Left lung (tissue), 4 donors: ENCODE measurements at regions not wholly inside any gene's neighbourhood (a gene's known extent, or its start where the extent isn't known, plus 50 kb on each side); places are given as distances from the start of the nearest gene placed in this dataset.

Experiments used
- ATAC-seq: fragments of 200-7000 bp; cut with Tn5 transposase; one replicate; pipeline ENCODE4 v1.9.1; 2020; ENCODE audit warnings: moderate library complexity
- DNase-seq, 4 donors: peaks; one replicate each; pipeline ENCODE4 v3.0.0-alpha.2; 2013 to 2020
- H3K27ac ChIP-seq, 2 donors: fragments of 200-600 bp; sonication (generic) in 1 of 2; one replicate each; pipeline versions ENCODE4 v1.5.0 to v1.8.0; 2020 to 2021
- H3K27me3 ChIP-seq, 2 donors: fragments of 200-600 bp; sonication (generic) in 1 of 2; one replicate each; pipeline versions ENCODE4 v1.5.0 to v1.8.0; 2020 to 2021
- H3K36me3 ChIP-seq, 2 donors: fragments of 200-600 bp; sonication (generic) in 1 of 2; one replicate each; pipeline versions ENCODE4 v1.5.0 to v1.8.0; 2020 to 2021
- H3K4me1 ChIP-seq, 2 donors: fragments of 200-600 bp; one replicate each; pipeline ENCODE4 v1.8.0; 2021
- H3K4me3 ChIP-seq, 2 donors: fragments of 200-600 bp; sonication (generic) in 1 of 2; one replicate each; pipeline versions ENCODE4 v1.5.0 to v1.8.0; 2020 to 2021; ENCODE audit warnings: mild to moderate bottlenecking in 1 of 2
- H3K9me3 ChIP-seq, 2 donors: fragments of 200-600 bp; sonication (generic) in 1 of 2; one replicate each; pipeline versions ENCODE4 v1.5.0 to v1.8.0; 2020 to 2021
- CTCF ChIP-seq, 2 donors: fragments of 200-600 bp; sonication (generic) in 1 of 2; IDR thresholded peaks; one replicate each; pipeline versions ENCODE4 v1.5.0 to v1.8.0; 2021; ENCODE audit warnings: antibody characterized with exemption in 2 of 2
- intact Hi-C, 2 donors: fragments of 100-400 bp; cut with DNase I; formaldehyde crosslinking; loops; one replicate each; pipeline versions ENCODE4 v1.11.2 to v1.14.2; 2022
- donor health status: DM: no; HTN: yes; CAD: no.
- donor health status: DM: no; HTN: no; CAD: no.

- intact Hi-C loops = no loop called here
- peaks cover 4 to 19% of the 10 kb centered on the region in 2 donors for H3K9me3 ChIP-seq
- no peak overlapping the region for H3K4me3 ChIP-seq
- DNase-seq (peak in 1 of 4 donors; percentile 54), ATAC-seq (no peak)
- no peaks in the 10 kb centered on the region for H3K4me1 ChIP-seq
- no peak overlapping the region for H3K27ac ChIP-seq
- no peak for TF ChIP-seq CTCF (IDR thresholded peaks at IDR 0.05)
- no peaks in the 10 kb centered on the region for H3K27me3 ChIP-seq
- H3K36me3 ChIP-seq = no peaks in the 10 kb centered on the region
These were observed 104.6 kb upstream of the SRD5A3 start for GRCh38 chr4:55241461-55241860.

- Histone ChIP-seq H3K4me3 (no peak overlapping the region), H3K27ac (no peak overlapping the region), H3K9me3 (peaks cover 4 to 18% of the 10 kb centered on the region in 2 donors), H3K4me1 (no peaks in the 10 kb centered on the region), H3K36me3 (no peaks in the 10 kb centered on the region), H3K27me3 (no peaks in the 10 kb centered on the region)
- no peak for TF ChIP-seq CTCF (IDR thresholded peaks at IDR 0.05)
- intact Hi-C loops = no loop called here
- DNase-seq (no peak), ATAC-seq (no peak)
These were observed 103.5 kb upstream of the SRD5A3 start for GRCh38 chr4:55242506-55242905.

- Histone ChIP-seq H3K36me3 (no peaks in the 10 kb centered on the region), H3K4me3 (no peak overlapping the region), H3K27ac (no peak overlapping the region), H3K4me1 (no peaks in the 10 kb centered on the region), H3K9me3 (no peaks in the 10 kb centered on the region), H3K27me3 (no peaks in the 10 kb centered on the region)
- no peak for ATAC-seq
- intact Hi-C loops = no loop called here
- TF ChIP-seq CTCF (IDR thresholded peaks at IDR 0.05) = no peak
- DNase-seq = no peak
These were observed 98.5 kb upstream of the SRD5A3 start for GRCh38 chr4:55247521-55247920.

- no peaks in the 10 kb centered on the region for H3K9me3 ChIP-seq
- no peaks in the 10 kb centered on the region for H3K4me1 ChIP-seq
- H3K27ac ChIP-seq = no peak overlapping the region
- DNase-seq = no peak
- intact Hi-C loops = no loop called here
- no peaks in the 10 kb centered on the region for H3K36me3 ChIP-seq
- no peak for ATAC-seq
- H3K27me3 ChIP-seq = no peaks in the 10 kb centered on the region
- no peak overlapping the region for H3K4me3 ChIP-seq
- no peak for TF ChIP-seq CTCF (IDR thresholded peaks at IDR 0.05)
These were observed 97.3 kb upstream of the SRD5A3 start for GRCh38 chr4:55248756-55249155.

GRCh38 chr4:55249476-55249875, 96.6 kb upstream of the SRD5A3 start:
- intact Hi-C loops = no loop called here

More at GRCh38 chr4:55249476-55249875, 96.6 kb upstream of the SRD5A3 start:
- DNase-seq (no peak), ATAC-seq (no peak)
- H3K27ac ChIP-seq = no peak overlapping the region
- no peak for TF ChIP-seq CTCF (IDR thresholded peaks at IDR 0.05)
- no peaks in the 10 kb centered on the region for H3K27me3 ChIP-seq
- H3K9me3 ChIP-seq = no peaks in the 10 kb centered on the region
- no peak overlapping the region for H3K4me3 ChIP-seq
- H3K36me3 ChIP-seq = no peaks in the 10 kb centered on the region
- H3K4me1 ChIP-seq = no peaks in the 10 kb centered on the region
